PFSK-1 (cell line): ENCODE measurements at regions not wholly inside any gene's neighbourhood (a gene's known extent, or its start where the extent isn't known, plus 50 kb on each side); places are given as distances from the start of the nearest gene placed in this dataset.

Experiments
- FOXP2 ChIP-seq: optimal IDR thresholded peaks from 2 replicates; pipeline ENCODE3; 2011; ENCODE audit warnings: borderline replicate concordance, control low read depth, inconsistent platforms; ENCODE audit not compliant: insufficient read depth; ENCODE audit errors: extremely low read length, extremely low read depth
- POLR2AphosphoS5 ChIP-seq: IDR thresholded peaks from 2 replicates; pipeline ENCODE4 v1.6.1; 2012; ENCODE audit warnings: low read depth, mild to moderate bottlenecking, control low read depth, low read length, moderate library complexity
- REST ChIP-seq, 2 experiments: IDR thresholded peaks; 2 replicates each; pipeline versions ENCODE4 v1.6.1 to v1.8.0; 2011 to 2012; ENCODE audit warnings: low read depth in 2 of 2, low read length in 2 of 2, control low read depth in 1 of 2, inconsistent platforms in 1 of 2, mild to moderate bottlenecking in 1 of 2, moderate library complexity in 1 of 2; ENCODE audit not compliant: insufficient read depth in 1 of 2
- SIN3A ChIP-seq: IDR thresholded peaks from 2 replicates; pipeline ENCODE4 v1.6.1; 2012; ENCODE audit warnings: mild to moderate bottlenecking, low read length, moderate library complexity, borderline replicate concordance; ENCODE audit not compliant: insufficient read depth
- TAF1 ChIP-seq: IDR thresholded peaks from 2 replicates; pipeline ENCODE4 v1.6.1; 2012; ENCODE audit warnings: low read length, control low read depth, borderline replicate concordance; ENCODE audit not compliant: insufficient read depth

- TF ChIP-seq POLR2AphosphoS5: no peak
- TF ChIP-seq FOXP2: no peak
- TF ChIP-seq REST (IDR thresholded peaks at IDR 0.05; ENCODE audit: insufficient read depth in 1 of 2, low read depth in 2 of 2, low read length in 2 of 2): no peak
- TF ChIP-seq SIN3A: no peak
- no peak for TF ChIP-seq TAF1
These were observed 54.0 kb upstream of the TACR3 start for GRCh38 chr4:103773691-103774231.
